HUES64 (cell line): ENCODE measurements at regions not wholly inside any gene's neighbourhood (a gene's known extent, or its start where the extent isn't known, plus 50 kb on each side); places are given as distances from the start of the nearest gene placed in this dataset.
"Not testable (repeated sequence)": the region's sequence is repeated elsewhere in the genome, so short reads cannot be mapped to it uniquely, and the experiment has no call there.

ENCODE experiments used
- H3K27ac ChIP-seq: 2 replicates; pipeline ENCODE4 v1.7.0; 2013; ENCODE audit warnings: low read depth, low read length, inconsistent platforms
- H3K27me3 ChIP-seq: 2 replicates; pipeline ENCODE4 v1.6.1; 2013; ENCODE audit warnings: mild to moderate bottlenecking, low read length; ENCODE audit not compliant: insufficient read depth
- H3K36me3 ChIP-seq: 2 replicates; pipeline ENCODE4 v1.6.1; 2013; ENCODE audit warnings: mild to moderate bottlenecking, low read length; ENCODE audit not compliant: insufficient read depth
- H3K4me1 ChIP-seq: 2 replicates; pipeline ENCODE4 v1.6.1; 2013; ENCODE audit warnings: mild to moderate bottlenecking, low read length, moderate library complexity; ENCODE audit not compliant: insufficient read depth
- H3K4me3 ChIP-seq: 2 replicates; pipeline ENCODE4 v1.5.1; 2013; ENCODE audit warnings: mild to moderate bottlenecking, low read length, moderate library complexity
- H3K9ac ChIP-seq: 2 replicates; pipeline ENCODE4 v1.6.1; 2013; ENCODE audit warnings: mild to moderate bottlenecking, low read depth, low read length
- H3K9me3 ChIP-seq: 2 replicates; pipeline ENCODE4 v1.6.1; 2013; ENCODE audit warnings: low read depth, low read length; ENCODE audit not compliant: insufficient read depth
- WGBS: fragments of 150-250, 120-280 bp; methylation state at CpG from one replicate; pipeline ENCODE4 v1.1.7; 2013; ENCODE audit warnings: missing lambda C conversion rate; 5-methylcytosine and 5-hydroxymethylcytosine counted together

- no peaks in the 10 kb centered on the region for H3K36me3 ChIP-seq
- WGBS: 70% methylated on average over 1 of the region's 1 CpG
- no peaks in the 10 kb centered on the region for H3K27me3 ChIP-seq
- H3K27ac ChIP-seq: no peak overlapping the region
- no peak overlapping the region for H3K9ac ChIP-seq
- H3K4me1 ChIP-seq: no peaks in the 10 kb centered on the region
- no peak overlapping the region for H3K4me3 ChIP-seq
- no peaks in the 10 kb centered on the region for H3K9me3 ChIP-seq
Measured at GRCh38 chr17:68142595-68142994, 105.2 kb upstream of the AMZ2 start.

GRCh38 chr17:68143425-68143824 is 104.4 kb upstream of the AMZ2 start:
- no peaks in the 10 kb centered on the region for H3K9me3 ChIP-seq
- 92% methylated on average over 2 of the region's 2 CpGs for WGBS
- no peak overlapping the region for H3K4me3 ChIP-seq
- no peak overlapping the region for H3K9ac ChIP-seq
- H3K27me3 ChIP-seq: no peaks in the 10 kb centered on the region
- H3K4me1 ChIP-seq: no peaks in the 10 kb centered on the region
- no peaks in the 10 kb centered on the region for H3K36me3 ChIP-seq
- no peak overlapping the region for H3K27ac ChIP-seq

GRCh38 chr17:68145088-68145487 is 102.8 kb upstream of the AMZ2 start:
- H3K4me3 ChIP-seq: no peak overlapping the region
- no peaks in the 10 kb centered on the region for H3K9me3 ChIP-seq
- no peak overlapping the region for H3K27ac ChIP-seq
- no peaks in the 10 kb centered on the region for H3K36me3 ChIP-seq
- no peaks in the 10 kb centered on the region for H3K27me3 ChIP-seq
- H3K4me1 ChIP-seq: no peaks in the 10 kb centered on the region
- H3K9ac ChIP-seq: no peak overlapping the region

- Histone ChIP-seq H3K4me3 (no peak overlapping the region), H3K4me1 (no peaks in the 10 kb centered on the region), H3K9me3 (no peaks in the 10 kb centered on the region), H3K27me3 (no peaks in the 10 kb centered on the region), H3K27ac (no peak overlapping the region), H3K36me3 (no peaks in the 10 kb centered on the region), H3K9ac (no peak overlapping the region)
- 89% methylated on average over 3 of the region's 3 CpGs for WGBS
Measured at GRCh38 chr17:68148936-68149335, 98.9 kb upstream of the AMZ2 start.

GRCh38 chr17:68152161-68152571 is 95.7 kb upstream of the AMZ2 start:
- 92% methylated on average over 18 of the region's 18 CpGs for WGBS
- Histone ChIP-seq H3K27me3 (no peaks in the 10 kb centered on the region), H3K4me1 (no peaks in the 10 kb centered on the region), H3K4me3 (no peak overlapping the region), H3K9ac (no peak overlapping the region), H3K36me3 (no peaks in the 10 kb centered on the region), H3K9me3 (no peaks in the 10 kb centered on the region), H3K27ac (no peak overlapping the region)

- no peaks in the 10 kb centered on the region for H3K9me3 ChIP-seq
- H3K9ac ChIP-seq: no peak overlapping the region
- no peak overlapping the region for H3K27ac ChIP-seq
- no peak overlapping the region for H3K4me3 ChIP-seq
- no peaks in the 10 kb centered on the region for H3K36me3 ChIP-seq
- no peaks in the 10 kb centered on the region for H3K4me1 ChIP-seq
- WGBS: 91% methylated on average over 4 of the region's 5 CpGs
- H3K27me3 ChIP-seq: no peaks in the 10 kb centered on the region
Measured at GRCh38 chr17:68155692-68156091, 92.2 kb upstream of the AMZ2 start.

- Histone ChIP-seq H3K4me1 (no peaks in the 10 kb centered on the region), H3K36me3 (no peaks in the 10 kb centered on the region), H3K9me3 (no peaks in the 10 kb centered on the region), H3K27ac (no peak overlapping the region), H3K27me3 (no peaks in the 10 kb centered on the region), H3K9ac (no peak overlapping the region), H3K4me3 (no peak overlapping the region)
- WGBS: 89% methylated on average over 12 of the region's 12 CpGs
Measured at GRCh38 chr17:68161644-68162428, 86.0 kb upstream of the AMZ2 start.

- H3K4me1 ChIP-seq, H3K9me3 ChIP-seq, H3K4me3 ChIP-seq, H3K9ac ChIP-seq, H3K36me3 ChIP-seq, H3K27ac ChIP-seq, H3K27me3 ChIP-seq: not testable (repeated sequence)
- 89% methylated on average over 9 of the region's 9 CpGs for WGBS
Measured at GRCh38 chr17:68168273-68169164, 79.3 kb upstream of the AMZ2 start.

GRCh38 chr17:68169165-68169821 is 78.5 kb upstream of the AMZ2 start:
- H3K9ac ChIP-seq, H3K27me3 ChIP-seq, H3K27ac ChIP-seq, H3K9me3 ChIP-seq, H3K4me1 ChIP-seq, H3K36me3 ChIP-seq, H3K4me3 ChIP-seq: not testable (repeated sequence)
- WGBS: 95% methylated on average over 42 of the region's 42 CpGs

- H3K4me3 ChIP-seq: no peak overlapping the region
- no peaks in the 10 kb centered on the region for H3K4me1 ChIP-seq
- H3K9me3 ChIP-seq: no peaks in the 10 kb centered on the region
- no peak overlapping the region for H3K27ac ChIP-seq
- no peaks in the 10 kb centered on the region for H3K36me3 ChIP-seq
- H3K27me3 ChIP-seq: 0 out of 2 replicates have a peak, but pooled peaks cover 5% of the 10 kb centered on the region
- WGBS: 93% methylated on average over 10 of the region's 10 CpGs
- H3K9ac ChIP-seq: no peak overlapping the region
Measured at GRCh38 chr17:68169840-68170239, 78.0 kb upstream of the AMZ2 start.

- Histone ChIP-seq H3K4me3 (no peak overlapping the region), H3K9ac (no peak overlapping the region), H3K4me1 (no peaks in the 10 kb centered on the region), H3K27me3 (0 out of 2 replicates have a peak, but pooled peaks cover 5% of the 10 kb centered on the region), H3K9me3 (no peaks in the 10 kb centered on the region), H3K27ac (no peak overlapping the region), H3K36me3 (no peaks in the 10 kb centered on the region)
- 98% methylated on average over 2 of the region's 3 CpGs for WGBS
Measured at GRCh38 chr17:68170246-68170645, 77.6 kb upstream of the AMZ2 start.
